Panc1 (cell line): ENCODE measurements at regions not wholly inside any gene's neighbourhood (a gene's known extent, or its start where the extent isn't known, plus 50 kb on each side); places are given as distances from the start of the nearest gene placed in this dataset.

Source experiments
- CTCF ChIP-seq: fragments of 450-650 bp; IDR thresholded peaks from 2 replicates; pipeline ENCODE4 v1.5.1; 2017; ENCODE audit warnings: mild to moderate bottlenecking
- POLR2AphosphoS5 ChIP-seq: IDR thresholded peaks from 2 replicates; pipeline ENCODE4 v1.6.1; 2012; ENCODE audit warnings: mild to moderate bottlenecking, low read depth, low read length, moderate library complexity
- SIN3A ChIP-seq: IDR thresholded peaks from 2 replicates; pipeline ENCODE4 v1.6.1; 2012; ENCODE audit warnings: low read depth, mild to moderate bottlenecking, low read length, moderate library complexity, borderline replicate concordance; ENCODE audit not compliant: insufficient read depth

- no peak for TF ChIP-seq POLR2AphosphoS5
- no peak for TF ChIP-seq CTCF
- TF ChIP-seq SIN3A = no peak
Measured at GRCh38 chr3:110323349-110323748, 748.3 kb upstream of the NECTIN3 start.
